Heart left ventricle (tissue), 13 donors: ENCODE measurements at regions not wholly inside any gene's neighbourhood (a gene's known extent, or its start where the extent isn't known, plus 50 kb on each side); places are given as distances from the start of the nearest gene placed in this dataset.

Experiments
- CTCF ChIP-seq, 12 donors: fragments of 200-600 bp; sonication (generic) in 4 of 12; IDR thresholded peaks; one replicate each; pipeline versions ENCODE4 v1.5.0 to v1.8.0; 2018 to 2022; ENCODE audit warnings: antibody characterized with exemption in 12 of 12, mild to moderate bottlenecking in 5 of 12
- POLR2A ChIP-seq, 2 donors: fragments of 450-650 bp; IDR thresholded peaks; one replicate each; pipeline ENCODE4 v1.6.1; 2017; ENCODE audit warnings: antibody characterized with exemption in 2 of 2, mild to moderate bottlenecking in 2 of 2, moderate library complexity in 2 of 2
- donor health status: ischemic (EF 13 %, LVEDD 7.1; RV severe dilation, severe dysfunction).
- donor health status: DM: no; HTN: yes; CAD: no.
- donor health status: DM: no; HTN: no; CAD: no.
- donor health status: ischemic (EF 25% LVEDD 6.9; RV normal size, moderate dysfunction).
- donor health status: ischemic (EF 25% LVEDD 5.7; RV mildly dilated, moderate dysfunction).
- donor health status: ischemic (EF 35%, LVEDD 5.7; RV mildly dilated, moderate dysfunction).
- donor health status: nonischemic (EF 11% LVEDD 7.7; RV severe dilation, severe dysfunction).
- donor health status: DM: yes; HTN: yes; CAD: no.
- donor health status: PGD.
- donor health status: ischemic (EF 29% LVEDD 5.4; RV normal size, mild dysfunction).
- donor health status: nonischemic (EF 23%, LVEDD 6.1; RV moderate dilation, normal function).

- TF ChIP-seq CTCF (IDR thresholded peaks at IDR 0.05): no peak
- no peak for TF ChIP-seq POLR2A (IDR thresholded peaks at IDR 0.05)
Observed at GRCh38 chr3:74302281-74302680, 312.2 kb downstream of the CNTN3 start.
